A673 (cell line): ENCODE measurements at regions not wholly inside any gene's neighbourhood (a gene's known extent, or its start where the extent isn't known, plus 50 kb on each side); places are given as distances from the start of the nearest gene placed in this dataset.

Source experiments
- BruUV-seq: library from RNA; stranded (reverse); fragments of 400-500 nt; replicated peaks from 2 replicates; lab custom pipeline; 2021; lab: Mats Ljungman, UMichigan
- CTCF ChIA-PET: fragments of 300-600 bp; sonication (Branson Sonifier 250); formaldehyde crosslinking; loops from one replicate; lab custom pipeline; 2022; ENCODE audit warnings: antibody characterized with exemption; lab: Charles Lee
- POLR2A ChIA-PET: fragments of 300-600 bp; sonication (Branson Sonifier 250); formaldehyde crosslinking; loops from one replicate; lab custom pipeline; 2022; ENCODE audit warnings: antibody characterized with exemption; ENCODE audit not compliant: low non-redundant PET; lab: Charles Lee
- DNase-seq: peaks from one replicate; pipeline ENCODE4 v3.0.0-alpha.2; 2015; ENCODE audit warnings: low spot score
- H3K27ac ChIP-seq: fragments of 200-600 bp; sonication (generic); 2 replicates; pipeline ENCODE4 v1.5.1; 2016; ENCODE audit warnings: mixed run types, low read depth, mild to moderate bottlenecking, mixed read lengths, antibody characterized with exemption, low read length; ENCODE audit not compliant: poor library complexity, severe bottlenecking
- H3K27me3 ChIP-seq: fragments of 200-600 bp; sonication (generic); replicated peaks from 2 replicates; pipeline ENCODE4 v1.6.1; 2017; ENCODE audit warnings: mixed run types, low read depth, mild to moderate bottlenecking, mixed read lengths, antibody characterized with exemption, low read length; ENCODE audit not compliant: insufficient read depth, poor library complexity
- H3K36me3 ChIP-seq: fragments of 200-600 bp; sonication (generic); 2 replicates; pipeline ENCODE4 v1.6.1; 2016; ENCODE audit warnings: mixed run types, mild to moderate bottlenecking, mixed read lengths, antibody characterized with exemption, low read length; ENCODE audit not compliant: insufficient read depth, poor library complexity, severe bottlenecking
- H3K4me1 ChIP-seq: fragments of 200-600 bp; sonication (generic); 2 replicates; pipeline ENCODE4 v1.6.1; 2017; ENCODE audit warnings: mixed run types, mild to moderate bottlenecking, mixed read lengths, antibody characterized with exemption, low read length; ENCODE audit not compliant: insufficient read depth, poor library complexity, severe bottlenecking
- H3K4me3 ChIP-seq: fragments of 200-600 bp; sonication (generic); 2 replicates; pipeline ENCODE4 v1.5.1; 2016; ENCODE audit warnings: low read depth, mixed run types, mild to moderate bottlenecking, mixed read lengths, low read length; ENCODE audit not compliant: poor library complexity, severe bottlenecking
- H3K9me3 ChIP-seq: fragments of 200-600 bp; sonication (generic); 2 replicates; pipeline ENCODE4 v1.6.1; 2016; ENCODE audit warnings: mixed run types, low read depth, mild to moderate bottlenecking, mixed read lengths, antibody characterized with exemption, low read length; ENCODE audit not compliant: poor library complexity, severe bottlenecking
- CTCF ChIP-seq: fragments of 300-800, 200-600 bp; sonication (generic); conservative IDR thresholded peaks from 2 replicates; pipeline ENCODE4 v1.5.1; 2017; ENCODE audit warnings: low read depth, mild to moderate bottlenecking, antibody characterized with exemption, low read length, moderate library complexity, mixed read lengths
- EZH2 ChIP-seq: fragments of 200-600 bp; sonication (generic); IDR thresholded peaks from 2 replicates; pipeline ENCODE4 v1.6.1; 2017; ENCODE audit warnings: borderline replicate concordance, low read depth, mild to moderate bottlenecking, mixed read lengths, antibody characterized with exemption, low read length; ENCODE audit not compliant: poor library complexity, severe bottlenecking
- intact Hi-C: fragments of 100-400 bp; cut with micrococcal nuclease; formaldehyde crosslinking; loops from one replicate; pipeline ENCODE4 v1.10.0; 2022; ENCODE audit not compliant: unreplicated experiment

GRCh38 chr9:135029871-135030565 lies 57.5 kb upstream of the OLFM1 start:
- TF ChIP-seq CTCF (no peak), EZH2 (no peak)
- Histone ChIP-seq H3K27ac (no peak overlapping the region), H3K36me3 (no peaks in the 10 kb centered on the region), H3K9me3 (no peaks in the 10 kb centered on the region), H3K27me3 (no peaks in the 10 kb centered on the region), H3K4me3 (no peak overlapping the region), H3K4me1 (no peaks in the 10 kb centered on the region)
- DNase-seq: no peak
- BruUV-seq: no TSS peak
- intact Hi-C loops: no loop called here
- CTCF ChIA-PET: no interaction called here
- POLR2A ChIA-PET: no interaction called here

GRCh38 chr9:135030566-135031226 lies 56.8 kb upstream of the OLFM1 start:
- ChIA-PET POLR2A (no interaction called here), CTCF (no interaction called here)
- TF ChIP-seq EZH2 (no peak), CTCF (no peak)
- H3K4me3 ChIP-seq: no peak overlapping the region
- BruUV-seq: no TSS peak
- intact Hi-C loops: no loop called here
- no peaks in the 10 kb centered on the region for H3K9me3 ChIP-seq
- no peak overlapping the region for H3K27ac ChIP-seq
- H3K36me3 ChIP-seq: no peaks in the 10 kb centered on the region
- H3K4me1 ChIP-seq: no peaks in the 10 kb centered on the region
- no peaks in the 10 kb centered on the region for H3K27me3 ChIP-seq
- peak; percentile 28 for DNase-seq

GRCh38 chr9:135032041-135032835 lies 55.2 kb upstream of the OLFM1 start:
- TF ChIP-seq EZH2: no peak
- TF ChIP-seq CTCF: no peak
- ChIA-PET CTCF (no interaction called here), POLR2A (no interaction called here)
- no peaks in the 10 kb centered on the region for H3K9me3 ChIP-seq
- BruUV-seq: no TSS peak
- H3K27me3 ChIP-seq: no peaks in the 10 kb centered on the region
- no peak overlapping the region for H3K27ac ChIP-seq
- H3K4me3 ChIP-seq: no peak overlapping the region
- no peaks in the 10 kb centered on the region for H3K36me3 ChIP-seq
- intact Hi-C loops: no loop called here
- no peak for DNase-seq
- peaks cover 2% of the 10 kb centered on the region for H3K4me1 ChIP-seq
